Astrocyte of the spinal cord (primary cell): ENCODE measurements at regions not wholly inside any gene's neighbourhood (a gene's known extent, or its start where the extent isn't known, plus 50 kb on each side); places are given as distances from the start of the nearest gene placed in this dataset.

ENCODE experiments used
- DNase-seq: peaks from one replicate; pipeline ENCODE4 v3.0.0; 2011; ENCODE audit warnings: low read depth, low spot score
- H3K4me3 ChIP-seq: 2 replicates; pipeline ENCODE4 v1.5.1; 2011; ENCODE audit warnings: low read depth, mild to moderate bottlenecking, low read length, moderate library complexity
- in situ Hi-C: cut with HindIII; loops from 2 replicates; pipeline ENCODE4 v1.10.0; 2017; ENCODE audit warnings: low sequenced_read_pairs
- TF ChIP-seq, protein P1 (sequence below): IDR thresholded peaks from 2 replicates; pipeline ENCODE4 v1.5.1; 2012; ENCODE audit warnings: low read depth, mild to moderate bottlenecking, low read length, inconsistent platforms

DNA sequence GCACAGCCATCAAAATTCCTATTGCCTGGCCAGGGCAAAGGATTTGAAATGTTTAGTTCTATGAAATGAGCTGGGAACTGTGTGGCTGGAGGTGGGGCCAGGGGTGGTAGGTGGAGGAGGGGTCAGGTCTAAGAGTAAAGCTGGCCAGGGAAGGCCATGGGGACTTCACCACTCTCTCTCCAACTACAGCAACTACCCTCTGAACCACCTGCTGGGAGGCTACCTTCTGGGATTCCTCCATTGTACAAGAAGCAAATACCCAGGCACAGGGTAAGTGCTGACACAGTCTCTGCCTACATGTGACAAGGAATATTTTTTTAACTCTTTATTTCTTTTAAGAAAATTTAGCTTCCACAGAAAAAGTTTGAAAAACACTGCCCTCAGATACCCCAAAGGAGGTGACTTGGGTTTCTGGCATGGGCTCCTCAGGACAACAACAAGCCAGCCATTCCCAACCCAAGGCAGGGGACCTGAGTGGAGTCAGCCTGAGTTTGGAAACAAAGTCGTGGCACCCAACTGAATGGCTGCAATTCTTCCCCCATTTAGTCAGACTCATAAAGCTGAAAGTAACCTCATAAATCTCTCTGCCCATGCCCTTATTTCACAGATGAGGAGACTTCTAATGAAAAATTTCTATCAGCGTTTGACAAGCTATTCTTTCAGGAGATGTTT lies 593.8 kb upstream of the DIPK2B start:
- H3K4me3 ChIP-seq: no peak overlapping the region
- TF ChIP-seq, protein P1, sequence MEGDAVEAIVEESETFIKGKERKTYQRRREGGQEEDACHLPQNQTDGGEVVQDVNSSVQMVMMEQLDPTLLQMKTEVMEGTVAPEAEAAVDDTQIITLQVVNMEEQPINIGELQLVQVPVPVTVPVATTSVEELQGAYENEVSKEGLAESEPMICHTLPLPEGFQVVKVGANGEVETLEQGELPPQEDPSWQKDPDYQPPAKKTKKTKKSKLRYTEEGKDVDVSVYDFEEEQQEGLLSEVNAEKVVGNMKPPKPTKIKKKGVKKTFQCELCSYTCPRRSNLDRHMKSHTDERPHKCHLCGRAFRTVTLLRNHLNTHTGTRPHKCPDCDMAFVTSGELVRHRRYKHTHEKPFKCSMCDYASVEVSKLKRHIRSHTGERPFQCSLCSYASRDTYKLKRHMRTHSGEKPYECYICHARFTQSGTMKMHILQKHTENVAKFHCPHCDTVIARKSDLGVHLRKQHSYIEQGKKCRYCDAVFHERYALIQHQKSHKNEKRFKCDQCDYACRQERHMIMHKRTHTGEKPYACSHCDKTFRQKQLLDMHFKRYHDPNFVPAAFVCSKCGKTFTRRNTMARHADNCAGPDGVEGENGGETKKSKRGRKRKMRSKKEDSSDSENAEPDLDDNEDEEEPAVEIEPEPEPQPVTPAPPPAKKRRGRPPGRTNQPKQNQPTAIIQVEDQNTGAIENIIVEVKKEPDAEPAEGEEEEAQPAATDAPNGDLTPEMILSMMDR: no peak
- in situ Hi-C loops: no loop called here
- no peak for DNase-seq

DNA sequence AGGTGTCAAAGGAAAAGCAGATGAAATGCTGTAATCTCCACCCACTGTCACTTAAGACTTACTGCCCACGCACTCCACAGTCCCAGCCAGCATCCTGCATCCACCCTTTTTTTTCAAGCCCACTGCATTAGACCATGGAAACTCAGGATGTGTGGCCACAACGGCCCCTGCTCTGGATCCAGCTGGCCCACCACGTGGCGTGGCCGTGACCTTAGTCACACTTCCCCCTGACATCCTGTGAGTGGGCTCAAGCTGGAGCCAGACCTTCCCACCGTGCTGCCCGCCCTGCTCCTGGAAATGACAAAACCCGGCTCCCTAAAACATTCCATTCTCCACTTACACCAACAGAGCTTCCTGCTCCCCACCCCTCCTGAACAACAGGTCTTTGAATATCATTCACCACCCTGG lies 588.3 kb upstream of the DIPK2B start:
- no peak for DNase-seq
- no peak overlapping the region for H3K4me3 ChIP-seq
- in situ Hi-C loops: no loop called here
- TF ChIP-seq, protein P1: no peak

DNA sequence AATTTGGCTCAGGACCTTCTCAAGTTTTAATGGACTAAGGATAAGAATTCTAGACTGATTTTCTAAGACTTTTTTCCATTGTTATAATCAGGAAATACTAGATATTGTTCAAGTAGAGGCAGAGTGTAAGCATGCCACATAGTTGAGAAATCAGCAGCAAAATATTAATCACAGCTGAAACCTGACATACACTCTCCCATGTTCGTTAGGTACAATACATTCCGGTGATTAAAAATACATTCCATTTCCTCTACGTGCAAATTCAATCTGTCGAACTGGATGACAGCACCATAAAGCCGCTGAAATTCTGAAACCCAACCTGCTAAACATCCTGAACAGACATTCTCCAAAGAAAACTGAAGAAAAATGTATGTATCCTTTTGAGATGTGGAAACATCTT lies 587.6 kb upstream of the DIPK2B start:
- TF ChIP-seq, protein P1: no peak
- H3K4me3 ChIP-seq: no peak overlapping the region
- in situ Hi-C loops: no loop called here
- DNase-seq: no peak

DNA sequence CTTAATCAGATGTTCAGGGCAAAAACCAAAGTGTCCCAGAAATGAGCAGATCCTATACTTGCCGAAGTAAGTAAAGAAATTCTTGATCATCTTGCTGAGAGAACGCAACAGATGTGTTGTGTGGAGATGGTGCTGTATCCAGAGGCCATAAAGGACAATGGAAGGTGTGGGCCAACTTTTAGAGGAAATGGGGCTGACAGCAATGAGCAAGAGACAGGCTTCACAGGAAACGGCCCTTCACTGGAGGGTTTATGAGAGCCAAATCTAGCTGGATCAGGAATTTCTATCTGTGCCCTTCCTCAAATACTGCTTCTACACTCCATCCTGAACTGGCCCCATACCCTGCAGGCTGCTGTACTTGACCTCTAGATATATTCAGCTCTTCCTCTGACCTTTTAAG lies 583.9 kb upstream of the DIPK2B start:
- H3K4me3 ChIP-seq: no peak overlapping the region
- in situ Hi-C loops: no loop called here
- TF ChIP-seq, protein P1: no peak
- DNase-seq: no peak

DNA sequence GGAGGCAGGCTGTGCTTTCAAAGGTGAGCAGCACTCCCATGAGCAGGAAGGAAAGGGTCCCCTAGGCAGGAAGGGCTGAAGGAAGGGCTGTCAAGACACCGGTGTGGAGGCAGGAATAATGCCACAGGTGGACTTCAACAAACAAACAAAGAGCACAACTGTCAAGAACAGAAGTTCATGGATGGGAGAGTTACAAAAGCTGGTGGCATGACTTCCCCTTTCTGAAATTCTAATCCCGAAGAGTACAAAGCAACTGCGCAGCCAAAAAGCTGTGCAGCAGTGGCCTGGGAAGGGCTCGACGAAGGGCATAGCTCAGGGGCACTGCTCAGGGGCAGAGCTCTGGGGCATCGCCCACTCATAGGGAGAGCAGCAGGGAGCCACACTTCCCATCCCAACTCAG lies 582.3 kb upstream of the DIPK2B start:
- H3K4me3 ChIP-seq: no peak overlapping the region
- TF ChIP-seq, protein P1: no peak
- no peak for DNase-seq
- in situ Hi-C loops: no loop called here

DNA sequence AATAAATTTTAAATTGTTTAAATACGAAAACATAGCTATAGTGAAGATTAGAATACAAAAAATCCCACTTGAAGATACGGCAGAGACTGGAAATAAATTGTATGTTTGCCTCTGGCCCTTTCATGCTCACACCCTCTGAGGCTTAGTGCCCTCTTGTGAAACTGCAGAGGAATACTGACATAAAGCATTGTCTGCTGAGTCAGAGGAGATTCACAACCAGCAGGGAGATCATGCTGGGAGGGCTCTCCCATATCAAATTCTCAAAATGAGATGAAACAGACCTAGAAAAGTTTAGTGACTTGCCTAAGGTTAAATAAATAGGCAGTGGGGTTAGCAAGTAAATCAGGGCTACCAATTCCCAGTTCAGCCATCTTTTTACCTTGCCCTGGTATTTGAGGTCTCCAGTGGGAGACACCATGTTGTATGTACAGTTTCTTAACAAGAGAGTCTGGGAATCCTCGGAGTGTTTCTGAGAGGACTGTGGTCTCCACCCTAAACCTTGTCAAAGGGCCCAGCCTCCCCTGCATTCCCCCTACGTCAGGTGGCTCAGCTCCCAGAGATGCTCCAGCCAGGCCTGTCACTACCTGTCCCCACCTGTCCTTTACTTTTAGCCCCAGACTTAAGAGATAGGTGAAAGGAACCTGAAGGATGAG lies 581.4 kb upstream of the DIPK2B start:
- in situ Hi-C loops: no loop called here
- TF ChIP-seq, protein P1: peak; percentile 41
- no peak overlapping the region for H3K4me3 ChIP-seq
- DNase-seq: peak; percentile 73
